Glomerular visceral epithelial cell (primary cell): ENCODE measurements at regions not wholly inside any gene's neighbourhood (a gene's known extent, or its start where the extent isn't known, plus 50 kb on each side); places are given as distances from the start of the nearest gene placed in this dataset.

Experiments used
- DNase-seq: peaks from one replicate; pipeline ENCODE4 v3.0.0-alpha.2; 2016; ENCODE audit errors: extremely low spot score

GRCh38 chr6:48249071-48249470, 138.1 kb upstream of the PTCHD4 start:
- no peak for DNase-seq

- no peak for DNase-seq
Observed at GRCh38 chr6:48243071-48243470, 132.1 kb upstream of the PTCHD4 start.

- DNase-seq, result no peak
Observed at GRCh38 chr6:48240287-48240686, 129.3 kb upstream of the PTCHD4 start.

GRCh38 chr6:48236375-48236774, 125.4 kb upstream of the PTCHD4 start:
- DNase-seq, result no peak

GRCh38 chr6:48233063-48233462, 122.1 kb upstream of the PTCHD4 start:
- no peak for DNase-seq

GRCh38 chr6:48229841-48230240, 118.8 kb upstream of the PTCHD4 start:
- DNase-seq, result no peak

- no peak for DNase-seq
Observed at GRCh38 chr6:48222241-48222640, 111.2 kb upstream of the PTCHD4 start.

GRCh38 chr6:48213076-48213788, 102.2 kb upstream of the PTCHD4 start:
- DNase-seq, result no peak

- no peak for DNase-seq
Observed at GRCh38 chr6:48212501-48212900, 101.5 kb upstream of the PTCHD4 start.

GRCh38 chr6:48206091-48206490, 95.1 kb upstream of the PTCHD4 start:
- DNase-seq, result no peak

- DNase-seq, result no peak
Observed at GRCh38 chr6:48200869-48201390, 89.9 kb upstream of the PTCHD4 start.

- DNase-seq, result no peak
Observed at GRCh38 chr6:48199499-48199898, 88.5 kb upstream of the PTCHD4 start.

GRCh38 chr6:48197941-48198340, 86.9 kb upstream of the PTCHD4 start:
- DNase-seq, result no peak

- DNase-seq, result peak; percentile 6
Observed at GRCh38 chr6:48194596-48195295, 83.7 kb upstream of the PTCHD4 start.

- DNase-seq, result no peak
Observed at GRCh38 chr6:48188158-48188557, 77.2 kb upstream of the PTCHD4 start.

GRCh38 chr6:48186746-48187145, 75.7 kb upstream of the PTCHD4 start:
- no peak for DNase-seq

- no peak for DNase-seq
Observed at GRCh38 chr6:48184648-48185047, 73.7 kb upstream of the PTCHD4 start.

- DNase-seq, result no peak
Observed at GRCh38 chr6:48183811-48184605, 73.0 kb upstream of the PTCHD4 start.

GRCh38 chr6:48183178-48183577, 72.2 kb upstream of the PTCHD4 start:
- no peak for DNase-seq

- DNase-seq, result no peak
Observed at GRCh38 chr6:48178700-48179099, 67.7 kb upstream of the PTCHD4 start.

- DNase-seq, result no peak
Observed at GRCh38 chr6:48177786-48178185, 66.8 kb upstream of the PTCHD4 start.

- no peak for DNase-seq
Observed at GRCh38 chr6:48176645-48177308, 65.8 kb upstream of the PTCHD4 start.
